PC-9 (cell line): ENCODE measurements at regions not wholly inside any gene's neighbourhood (a gene's known extent, or its start where the extent isn't known, plus 50 kb on each side); places are given as distances from the start of the nearest gene placed in this dataset.

Experiments
- EZH2 ChIP-seq: fragments of 200-600 bp; sonication (generic); IDR thresholded peaks from 2 replicates; pipeline ENCODE4 v1.8.0; 2017; ENCODE audit warnings: antibody characterized with exemption, low read depth
- TF ChIP-seq, protein P1 (sequence below): fragments of 200-600 bp; sonication (generic); conservative IDR thresholded peaks from 2 replicates; pipeline ENCODE4 v1.6.1; 2017; ENCODE audit warnings: mixed run types, antibody characterized with exemption, mild to moderate bottlenecking, moderate library complexity

GRCh38 chr5:8714861-8715260 lies 831.0 kb downstream of the SEMA5A start:
- TF ChIP-seq, protein P1, sequence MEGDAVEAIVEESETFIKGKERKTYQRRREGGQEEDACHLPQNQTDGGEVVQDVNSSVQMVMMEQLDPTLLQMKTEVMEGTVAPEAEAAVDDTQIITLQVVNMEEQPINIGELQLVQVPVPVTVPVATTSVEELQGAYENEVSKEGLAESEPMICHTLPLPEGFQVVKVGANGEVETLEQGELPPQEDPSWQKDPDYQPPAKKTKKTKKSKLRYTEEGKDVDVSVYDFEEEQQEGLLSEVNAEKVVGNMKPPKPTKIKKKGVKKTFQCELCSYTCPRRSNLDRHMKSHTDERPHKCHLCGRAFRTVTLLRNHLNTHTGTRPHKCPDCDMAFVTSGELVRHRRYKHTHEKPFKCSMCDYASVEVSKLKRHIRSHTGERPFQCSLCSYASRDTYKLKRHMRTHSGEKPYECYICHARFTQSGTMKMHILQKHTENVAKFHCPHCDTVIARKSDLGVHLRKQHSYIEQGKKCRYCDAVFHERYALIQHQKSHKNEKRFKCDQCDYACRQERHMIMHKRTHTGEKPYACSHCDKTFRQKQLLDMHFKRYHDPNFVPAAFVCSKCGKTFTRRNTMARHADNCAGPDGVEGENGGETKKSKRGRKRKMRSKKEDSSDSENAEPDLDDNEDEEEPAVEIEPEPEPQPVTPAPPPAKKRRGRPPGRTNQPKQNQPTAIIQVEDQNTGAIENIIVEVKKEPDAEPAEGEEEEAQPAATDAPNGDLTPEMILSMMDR, result no peak
- TF ChIP-seq EZH2, result no peak
